Iris pigment epithelial cell (primary cell): ENCODE measurements at regions not wholly inside any gene's neighbourhood (a gene's known extent, or its start where the extent isn't known, plus 50 kb on each side); places are given as distances from the start of the nearest gene placed in this dataset.

Experiments
- DNase-seq: peaks from one replicate; pipeline ENCODE4 v3.0.0-alpha.2; 2011; ENCODE audit warnings: low read depth

DNA sequence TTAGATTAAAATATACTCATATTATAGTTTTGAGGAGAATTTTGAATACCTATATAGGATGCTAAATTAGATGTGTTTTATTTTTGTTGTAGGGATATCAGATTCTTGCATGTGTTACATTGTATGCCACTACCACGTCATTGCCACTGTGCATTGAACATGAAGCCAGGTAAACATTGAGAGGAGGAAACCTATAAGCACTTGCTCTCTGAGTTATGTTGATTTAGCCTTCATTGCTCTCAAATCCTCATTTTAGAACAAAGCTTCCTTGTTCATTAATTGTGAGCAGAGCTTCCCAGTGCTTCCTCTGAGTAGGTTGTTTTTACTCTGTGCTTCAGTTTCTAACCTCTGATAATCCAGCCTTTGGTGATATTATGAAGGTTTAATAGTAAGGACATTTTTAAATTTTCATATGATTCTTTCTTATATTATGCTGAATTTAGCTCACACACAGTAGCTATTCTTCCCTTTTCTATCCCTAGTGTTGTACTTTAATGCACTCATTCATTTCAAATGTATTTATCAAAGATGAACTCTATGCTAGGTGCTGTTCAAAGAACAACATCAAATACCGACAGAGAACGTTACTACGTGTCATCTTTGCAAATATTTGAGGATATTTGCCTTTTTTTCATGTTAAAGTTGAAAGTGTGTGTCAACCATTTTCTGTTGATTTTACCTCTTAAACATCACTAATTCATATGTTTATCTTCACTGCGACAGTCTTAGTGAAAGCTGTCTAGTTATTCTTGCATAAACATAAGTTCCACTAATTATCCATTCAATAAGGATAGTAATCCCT is 1448.0 kb upstream of the MIR17HG start:
- DNase-seq, result no peak

DNA sequence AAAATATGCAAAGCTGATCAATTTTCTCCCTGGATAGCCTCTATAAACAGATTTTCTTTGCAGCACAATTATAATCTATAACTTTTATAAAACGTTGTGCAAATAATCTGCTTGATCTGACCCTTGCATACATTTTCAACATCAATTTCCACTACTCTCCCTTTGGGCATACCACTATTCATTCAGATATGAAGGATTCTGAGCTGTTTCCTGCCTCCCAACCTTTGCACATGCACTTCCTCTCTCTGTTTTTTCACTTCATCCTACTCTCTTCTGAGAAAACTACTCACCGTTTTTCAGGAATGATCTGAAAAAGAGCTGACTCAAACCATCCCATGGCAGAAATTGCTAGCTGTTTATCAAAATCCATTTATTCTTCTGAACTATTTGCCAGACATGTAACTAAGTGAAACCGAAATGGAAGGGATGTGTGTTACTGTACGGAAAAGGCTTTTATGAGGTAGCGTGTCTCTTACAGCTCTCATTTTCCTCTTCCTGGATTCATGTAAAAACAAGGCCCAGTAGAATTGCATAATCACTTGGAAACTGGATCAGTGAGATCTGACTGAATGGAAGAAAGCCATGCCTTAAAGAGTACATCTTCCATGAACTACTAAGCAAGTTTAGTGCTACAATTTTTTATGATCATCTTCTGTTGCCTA is 1447.3 kb upstream of the MIR17HG start:
- DNase-seq, result peak; percentile 1

DNA sequence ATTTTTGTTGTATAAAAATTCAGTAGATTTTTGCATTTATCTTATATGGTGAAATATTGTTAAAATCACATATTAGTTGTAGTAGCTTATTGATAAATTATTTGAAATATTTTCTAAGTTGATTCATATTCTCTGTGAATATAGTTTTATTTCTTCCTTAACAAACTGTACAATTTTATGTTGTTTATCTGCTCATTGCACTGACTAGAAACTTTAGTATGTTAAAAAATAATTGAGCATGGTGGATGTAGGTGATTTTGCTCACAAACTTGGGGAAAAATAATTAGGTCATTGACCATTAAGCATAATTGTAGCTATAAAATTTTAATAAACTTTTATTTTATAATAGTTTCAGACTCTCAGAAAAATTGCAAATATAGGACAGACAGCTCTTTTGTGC is 1445.3 kb upstream of the MIR17HG start:
- DNase-seq, result no peak

DNA sequence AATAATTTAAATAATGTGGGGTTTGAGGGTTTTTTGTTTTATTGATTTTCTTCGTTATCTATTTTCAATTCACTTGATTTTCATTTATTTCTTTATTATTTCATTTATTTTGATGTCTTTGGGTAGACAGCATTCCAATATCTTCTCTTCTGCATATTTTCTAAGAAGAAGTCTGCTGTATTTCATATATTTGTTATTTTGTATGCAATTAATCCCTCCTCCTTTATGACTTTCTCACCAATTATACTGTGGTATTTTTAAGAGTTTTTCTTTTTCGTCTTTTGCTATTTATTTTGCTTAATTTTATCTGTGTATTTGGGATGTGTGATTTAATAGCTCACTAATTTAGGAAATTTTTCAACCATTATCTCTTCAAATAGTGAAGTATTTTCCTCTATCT is 1444.4 kb upstream of the MIR17HG start:
- DNase-seq, result no peak

DNA sequence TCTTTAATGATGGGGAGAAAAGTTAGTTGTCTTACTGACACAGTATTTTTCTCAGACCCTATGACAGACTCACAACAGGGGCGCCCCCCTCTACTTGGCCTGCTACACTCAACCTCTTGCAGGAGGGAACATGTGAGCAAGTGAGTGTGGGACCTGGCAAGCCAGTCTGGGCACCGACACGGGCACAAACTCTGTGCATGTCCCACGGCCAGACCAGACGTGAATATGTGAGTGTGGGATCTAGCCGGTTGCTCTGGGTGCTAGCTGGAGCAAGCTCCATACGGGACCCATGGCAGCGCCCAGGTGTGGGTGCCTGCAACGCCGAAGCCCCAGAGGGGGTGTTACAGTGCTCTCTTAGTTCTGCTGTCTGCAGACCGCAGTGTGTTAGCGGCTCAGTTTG is 1437.3 kb upstream of the MIR17HG start:
- DNase-seq, result no peak

DNA sequence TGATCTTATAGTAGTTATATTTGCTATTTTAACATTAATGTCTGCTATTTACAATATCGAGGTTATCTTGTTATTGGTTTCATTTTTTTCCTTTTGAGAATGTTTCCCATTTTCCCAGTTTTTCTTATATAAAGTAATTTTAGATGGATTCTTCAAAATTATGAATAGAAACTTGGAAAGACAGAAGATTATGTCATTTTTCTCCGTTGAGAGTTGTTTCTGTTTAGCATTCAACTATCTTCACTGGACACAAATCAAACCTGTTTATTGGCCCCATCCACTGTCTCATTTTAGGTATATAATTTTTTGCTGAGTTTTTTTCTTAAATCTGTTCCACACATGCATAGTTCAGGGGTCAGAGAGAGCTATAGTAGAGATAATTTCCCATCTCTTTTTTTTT is 1430.9 kb upstream of the MIR17HG start:
- DNase-seq, result no peak

DNA sequence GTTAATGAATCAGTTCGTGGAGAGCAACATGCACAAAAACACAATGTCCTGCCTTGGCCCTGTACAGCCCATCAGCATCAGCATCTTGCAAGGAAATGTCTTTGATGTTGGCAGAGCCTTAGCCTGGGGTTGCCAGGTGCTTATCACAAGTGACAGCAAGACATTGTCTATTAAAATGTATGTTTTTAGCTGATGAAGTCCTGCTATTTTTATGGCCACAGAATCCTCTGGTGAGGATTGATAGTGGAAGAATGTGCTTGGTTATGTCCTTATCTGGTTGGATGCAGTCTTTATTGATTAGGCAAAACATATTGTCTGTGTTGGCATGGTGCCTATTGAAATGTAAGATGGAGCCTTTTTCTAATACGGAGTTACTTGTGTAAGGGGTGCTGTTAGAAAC is 1427.0 kb upstream of the MIR17HG start:
- DNase-seq, result no peak

DNA sequence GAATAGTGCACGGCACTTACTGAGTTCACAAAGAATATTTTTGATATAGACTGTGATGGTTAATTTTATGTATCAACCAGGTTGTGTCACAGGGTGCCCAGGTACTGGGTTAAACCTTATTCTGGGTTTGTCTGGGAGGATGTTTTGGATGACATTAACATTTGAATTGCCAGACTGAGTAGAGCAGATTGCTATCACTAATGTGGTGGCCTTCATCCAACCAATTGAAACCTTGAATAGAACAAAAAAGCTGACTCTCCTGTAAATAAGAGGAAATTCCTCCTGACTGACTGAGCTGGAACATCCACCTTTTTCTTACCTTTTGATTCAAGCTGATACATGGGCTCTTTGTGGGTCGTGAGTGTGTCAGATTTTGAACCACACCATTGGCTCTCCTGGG is 1424.4 kb upstream of the MIR17HG start:
- no peak for DNase-seq

DNA sequence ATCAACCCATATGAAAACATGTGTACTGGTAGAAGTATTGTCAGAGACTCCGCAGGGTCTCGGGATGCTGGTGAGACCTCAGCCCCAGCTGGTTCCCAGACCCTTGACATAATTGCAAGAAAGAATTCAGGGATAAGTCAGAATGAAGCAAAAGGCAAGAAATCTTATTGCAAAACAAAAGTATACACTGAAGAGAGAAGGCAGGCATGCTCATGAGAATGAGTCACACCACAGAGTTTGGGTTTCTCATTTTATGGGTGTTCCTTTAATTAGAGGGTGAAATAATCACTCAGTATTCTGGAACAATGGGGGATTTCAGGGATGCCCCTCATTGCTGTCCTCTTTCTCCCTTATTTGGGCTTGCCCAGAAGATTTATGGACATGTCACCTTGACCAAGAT is 1423.8 kb upstream of the MIR17HG start:
- peak; percentile 42 for DNase-seq

DNA sequence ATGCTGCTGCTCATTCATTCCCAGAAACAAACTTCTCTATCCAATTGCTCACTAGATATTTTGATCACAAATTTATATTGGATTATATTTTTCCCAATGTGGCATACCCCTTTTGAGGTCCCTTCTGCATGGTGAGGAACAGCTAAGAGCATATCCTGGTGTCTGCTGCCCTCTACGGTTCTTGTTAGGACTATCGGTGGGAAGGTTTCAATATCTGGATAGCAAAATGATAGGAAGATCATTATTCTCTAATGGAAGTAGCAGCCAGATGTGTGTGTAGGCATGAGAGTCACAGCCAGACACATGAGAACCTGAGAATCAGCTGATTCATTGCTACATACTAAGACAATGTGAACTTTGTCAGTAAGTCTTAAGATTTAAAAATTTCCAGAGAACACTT is 1422.4 kb upstream of the MIR17HG start:
- DNase-seq, result peak; percentile 39

DNA sequence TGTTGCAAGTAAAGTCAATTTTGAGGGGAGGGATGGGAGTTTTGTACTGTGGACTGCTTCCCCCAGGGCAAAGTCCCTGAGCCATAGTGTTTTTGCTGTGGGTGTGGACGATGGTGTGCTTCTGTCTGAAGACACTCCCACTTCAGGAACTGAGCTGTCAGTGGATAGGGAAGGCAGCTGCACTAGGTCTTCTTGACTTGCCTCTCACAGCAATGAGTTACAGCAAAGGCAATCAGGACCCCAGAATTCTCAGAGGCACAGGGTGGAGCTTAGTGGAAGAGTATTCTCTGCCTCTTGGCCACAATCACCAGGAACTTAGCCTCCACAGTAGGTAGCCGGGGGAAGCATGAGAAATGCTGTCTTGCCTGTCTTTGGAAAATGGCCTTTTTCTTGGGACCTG is 1416.6 kb upstream of the MIR17HG start:
- no peak for DNase-seq

DNA sequence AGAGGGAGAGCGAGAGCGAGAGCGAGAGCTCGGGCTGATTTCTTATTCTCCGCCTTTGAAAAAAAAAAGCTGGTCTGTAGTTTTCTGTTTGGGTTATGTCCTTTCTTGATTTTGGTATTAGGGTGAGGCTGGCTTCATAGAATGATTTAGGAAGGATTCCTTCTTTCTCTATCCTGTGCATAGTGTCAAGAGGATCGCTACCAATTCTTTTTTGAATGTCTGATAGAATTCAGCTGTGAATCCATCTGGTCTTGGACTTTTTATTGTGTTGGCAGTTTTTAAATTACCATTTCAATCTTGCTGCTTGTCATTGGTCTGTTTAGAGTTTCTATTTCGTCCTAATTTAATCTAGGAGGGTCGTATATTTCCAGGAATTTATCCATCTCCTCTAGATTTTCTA is 1414.6 kb upstream of the MIR17HG start:
- no peak for DNase-seq

DNA sequence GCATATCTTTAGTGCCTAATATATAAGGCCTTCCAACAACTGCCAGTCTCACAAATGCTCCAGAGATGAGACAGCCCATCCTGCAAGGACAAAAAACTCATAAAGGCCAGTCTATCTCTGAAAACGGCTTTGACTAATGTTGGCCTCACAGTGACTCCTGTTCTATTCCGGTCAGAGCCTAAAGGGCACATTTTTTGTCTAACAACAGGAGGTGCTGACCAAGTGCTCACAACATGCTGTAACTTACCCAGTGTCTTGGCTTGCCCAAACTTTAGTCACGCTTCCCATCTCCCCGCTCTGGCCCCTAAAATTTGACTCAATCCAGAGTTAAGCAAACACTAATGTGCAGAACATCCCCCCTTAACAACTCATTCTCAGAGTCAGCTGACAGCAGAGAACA is 1411.2 kb upstream of the MIR17HG start:
- no peak for DNase-seq

DNA sequence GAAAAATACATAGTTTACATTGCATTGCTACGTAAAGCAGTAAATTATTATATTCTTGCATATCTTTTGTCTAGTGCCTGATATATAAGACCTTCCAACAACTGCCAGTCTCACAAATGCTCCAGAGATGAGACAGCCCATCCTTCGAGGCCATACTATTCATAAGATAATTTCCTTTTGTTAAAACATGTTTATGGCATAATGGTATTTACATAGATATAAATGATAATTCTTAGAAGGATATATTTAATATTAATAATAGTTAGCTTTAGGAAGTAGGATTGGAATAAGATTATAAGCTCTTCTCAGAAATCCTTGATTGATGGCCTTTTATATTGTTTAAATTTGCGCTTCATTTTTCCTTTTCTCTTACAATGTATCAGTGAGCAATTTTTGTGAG is 1410.1 kb upstream of the MIR17HG start:
- no peak for DNase-seq

DNA sequence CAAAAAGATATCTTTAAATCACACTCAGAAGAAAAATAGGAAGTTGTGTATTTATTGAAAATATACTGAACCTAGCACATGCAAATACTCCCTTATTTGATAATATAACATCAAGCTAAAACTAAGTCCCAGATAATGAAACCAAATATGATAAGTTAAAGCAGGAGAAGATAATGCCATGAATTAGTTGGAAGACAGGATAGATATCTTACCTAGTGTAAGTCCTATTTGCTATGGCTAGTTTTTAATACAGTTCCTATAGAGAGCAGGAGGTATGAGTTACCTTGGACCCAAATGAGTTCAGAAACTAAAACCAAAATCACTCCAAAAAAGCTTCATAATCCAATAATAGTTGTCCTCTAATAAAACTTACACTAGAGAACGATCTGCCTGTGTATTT is 1407.1 kb upstream of the MIR17HG start:
- no peak for DNase-seq

DNA sequence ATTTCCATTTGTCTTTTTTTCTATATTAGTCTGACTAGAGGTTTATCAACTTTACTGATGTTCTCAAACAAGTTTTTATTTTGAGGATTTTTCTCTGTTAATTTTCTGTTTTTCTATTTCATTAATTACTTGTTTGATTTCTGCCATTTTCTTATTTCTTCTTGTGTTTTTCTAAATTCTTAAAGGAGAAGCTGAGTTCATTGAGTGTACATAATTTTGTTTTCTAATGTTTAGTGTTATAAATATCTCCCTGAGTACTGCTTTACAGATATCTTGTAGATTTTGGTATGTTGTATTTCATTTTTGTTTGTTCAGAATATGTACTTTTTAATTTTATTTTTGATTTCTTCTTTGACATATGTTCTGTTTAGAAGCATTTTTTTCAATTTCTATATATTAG is 1404.3 kb upstream of the MIR17HG start:
- no peak for DNase-seq

DNA sequence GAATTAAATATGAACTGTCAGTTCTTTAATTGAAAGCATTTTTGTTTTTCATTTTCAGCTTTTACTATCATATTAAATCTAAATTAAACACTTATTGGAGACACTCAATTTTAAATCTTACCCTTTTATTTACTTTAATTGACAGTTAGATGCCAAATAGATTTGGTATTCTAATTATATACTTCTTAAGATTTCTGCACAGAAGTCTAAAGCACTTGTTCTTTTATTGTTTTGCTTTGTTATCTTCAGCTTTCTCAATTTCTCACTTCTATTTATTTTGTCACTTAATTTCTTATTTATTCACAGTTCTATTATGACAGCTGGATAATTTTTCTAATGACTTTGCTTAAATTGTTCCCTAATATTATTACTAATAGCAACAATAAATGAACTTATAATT is 1397.3 kb upstream of the MIR17HG start:
- no peak for DNase-seq

DNA sequence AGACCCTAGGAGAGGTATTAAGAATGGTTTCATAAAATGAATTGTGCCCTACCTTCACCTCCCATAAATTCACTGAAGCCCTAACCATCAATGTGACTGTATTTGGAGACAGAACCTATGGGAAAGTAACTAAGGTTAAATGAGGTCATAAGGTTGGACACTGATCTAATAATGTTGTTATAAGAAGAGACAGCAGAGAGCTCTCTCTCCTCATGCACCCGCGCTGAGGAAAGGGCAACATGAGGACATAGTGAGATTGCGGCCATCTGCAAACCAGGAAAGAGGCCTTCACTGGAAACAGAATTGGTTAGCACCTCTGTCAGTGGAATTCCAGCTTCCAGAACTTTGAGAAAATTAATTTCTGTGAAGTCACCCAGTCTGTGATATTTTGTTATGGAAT is 1396.1 kb upstream of the MIR17HG start:
- peak; percentile 1 for DNase-seq

DNA sequence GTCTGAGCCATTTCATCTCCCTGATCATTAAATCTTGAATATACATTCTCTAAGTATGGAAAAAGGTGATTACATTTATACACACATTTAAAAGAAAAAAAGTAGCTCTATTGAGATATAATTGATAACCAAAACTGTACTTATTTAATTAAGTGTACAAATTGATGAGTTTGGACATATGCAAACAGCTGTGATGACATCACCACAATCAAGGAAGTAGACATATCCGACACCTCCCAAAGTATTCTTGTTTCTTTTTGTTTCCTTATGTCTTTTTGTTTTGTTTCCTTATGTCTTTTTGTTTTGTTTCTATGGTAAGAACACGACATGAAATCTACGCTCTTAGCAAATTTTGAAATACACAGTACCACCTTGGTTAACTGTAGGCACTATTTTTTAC is 1393.9 kb upstream of the MIR17HG start:
- no peak for DNase-seq

DNA sequence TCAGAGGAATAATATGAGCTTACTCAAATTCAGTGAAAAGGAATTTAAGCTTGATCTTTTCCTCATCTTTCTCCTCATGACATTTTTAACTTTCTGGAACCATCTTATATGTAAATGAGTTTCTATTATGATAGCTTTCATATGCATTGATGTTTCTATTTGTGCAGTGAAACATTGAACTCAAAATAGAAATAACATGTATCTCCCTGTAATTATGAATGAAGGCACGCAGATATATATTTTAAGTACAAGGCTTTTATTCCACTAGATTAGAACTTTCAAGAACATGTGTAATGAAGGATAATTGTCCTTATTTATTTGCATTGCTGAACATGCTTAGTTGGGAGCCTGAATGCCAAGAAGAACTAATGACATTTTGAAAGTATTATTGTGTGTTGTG is 1391.7 kb upstream of the MIR17HG start:
- no peak for DNase-seq

DNA sequence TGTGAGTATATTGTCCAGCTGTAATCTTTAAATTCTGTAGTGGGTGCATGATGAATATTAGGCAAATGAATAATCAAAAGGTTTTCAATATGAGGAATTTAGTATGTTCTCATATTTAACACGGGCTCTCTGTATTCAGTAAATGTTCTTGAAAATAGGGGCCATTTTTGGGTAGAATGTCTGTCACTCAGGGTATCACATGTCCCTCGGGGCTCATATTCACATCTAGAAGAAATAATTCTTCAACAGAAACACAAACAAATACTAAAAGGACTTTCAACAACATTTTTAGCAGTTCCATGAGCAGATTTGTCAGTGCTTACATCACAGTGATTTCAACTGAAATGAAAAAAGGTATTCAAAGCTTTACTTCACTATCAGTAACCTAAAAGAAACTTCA is 1388.4 kb upstream of the MIR17HG start:
- DNase-seq, result no peak

DNA sequence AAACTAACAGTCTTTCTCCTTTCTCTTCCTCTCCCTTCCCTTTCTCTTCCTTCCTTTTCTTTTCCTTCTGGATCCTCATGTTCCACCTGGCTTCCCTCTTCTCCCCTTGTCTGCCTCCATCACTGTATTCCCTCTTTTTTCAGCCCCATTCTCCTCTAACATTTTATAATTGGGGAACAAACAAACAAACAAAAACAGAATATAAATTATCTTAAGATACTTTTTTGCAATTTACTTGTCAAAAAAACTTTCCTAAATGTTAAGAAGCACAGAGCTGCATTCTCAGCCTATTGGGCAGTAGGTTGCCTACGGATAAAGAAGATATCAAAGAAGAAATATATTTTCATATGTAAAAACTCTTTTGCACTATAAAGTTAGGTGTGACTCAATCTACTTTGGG is 1382.2 kb upstream of the MIR17HG start:
- no peak for DNase-seq

DNA sequence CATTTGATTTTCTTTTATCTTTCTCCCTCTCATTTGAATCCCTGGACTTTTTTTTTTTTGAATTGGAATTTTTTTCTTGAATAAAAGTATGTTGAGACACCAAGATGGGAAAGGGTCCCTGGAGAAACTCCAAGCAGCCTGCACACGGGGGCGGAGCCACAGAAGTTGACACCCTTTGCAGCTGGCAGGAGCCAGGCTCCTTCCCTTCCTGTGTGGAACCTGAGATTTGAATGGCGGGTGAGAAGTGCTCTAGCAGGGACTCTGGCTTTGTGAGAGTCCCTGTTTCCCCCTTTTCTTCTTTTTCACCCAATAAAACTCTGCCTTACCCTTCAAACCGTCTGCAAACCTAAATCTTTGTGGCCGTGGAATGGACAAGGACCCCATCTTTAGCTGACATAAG is 1381.0 kb upstream of the MIR17HG start:
- no peak for DNase-seq

DNA sequence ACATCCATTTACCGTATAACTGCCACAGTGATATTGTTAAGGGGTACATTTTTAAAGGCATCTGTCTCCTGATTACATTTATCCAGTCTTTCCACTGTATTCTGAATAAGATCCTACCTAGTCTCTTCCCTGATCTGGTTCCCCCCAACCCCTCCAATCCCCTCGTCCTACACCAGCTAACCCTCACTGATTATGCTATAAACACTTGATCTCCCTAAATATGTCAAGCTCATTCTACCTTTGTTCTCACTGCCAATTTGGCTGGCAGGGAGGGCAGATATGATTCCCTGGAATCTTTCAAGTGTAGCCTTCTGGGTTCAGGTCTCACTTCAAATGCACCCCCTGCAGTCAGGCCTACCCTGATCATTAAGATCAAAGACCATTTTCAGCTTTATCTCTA is 1379.8 kb upstream of the MIR17HG start:
- DNase-seq, result no peak
